Duodenal mucosa (tissue), 2 donors: ENCODE measurements at regions not wholly inside any gene's neighbourhood (a gene's known extent, or its start where the extent isn't known, plus 50 kb on each side); places are given as distances from the start of the nearest gene placed in this dataset.
"Not testable (repeated sequence)": the region's sequence is repeated elsewhere in the genome, so short reads cannot be mapped to it uniquely, and the experiment has no call there.

ENCODE experiments used
- H3K27ac ChIP-seq: one replicate; pipeline ENCODE4 v1.7.0; 2013; ENCODE audit warnings: low read depth, low read length
- H3K27me3 ChIP-seq, 2 donors: one replicate each; pipeline ENCODE4 v1.7.0; 2013; ENCODE audit warnings: low read length in 2 of 2, control low read depth in 1 of 2; ENCODE audit not compliant: insufficient read depth in 2 of 2, control insufficient read depth in 1 of 2
- H3K36me3 ChIP-seq, 2 donors: one replicate each; pipeline ENCODE4 v1.7.0; 2013; ENCODE audit warnings: low read length in 2 of 2, control low read depth in 1 of 2; ENCODE audit not compliant: insufficient read depth in 2 of 2, control insufficient read depth in 1 of 2
- H3K4me1 ChIP-seq, 2 donors: one replicate each; pipeline ENCODE4 v1.7.0; 2013; ENCODE audit warnings: low read length in 2 of 2, control low read depth in 1 of 2; ENCODE audit not compliant: insufficient read depth in 2 of 2, control insufficient read depth in 1 of 2
- H3K4me3 ChIP-seq, 2 donors: one replicate each; pipeline ENCODE4 v1.7.0; 2013; ENCODE audit warnings: low read length in 2 of 2, low read depth in 1 of 2
- H3K9ac ChIP-seq, 2 donors: one replicate each; pipeline ENCODE4 v1.7.0; 2013; ENCODE audit warnings: low read length in 2 of 2, low read depth in 1 of 2
- H3K9me3 ChIP-seq, 2 donors: one replicate each; pipeline ENCODE4 v1.7.0; 2013; ENCODE audit warnings: low read length in 2 of 2, control low read depth in 1 of 2; ENCODE audit not compliant: control insufficient read depth in 1 of 2

DNA sequence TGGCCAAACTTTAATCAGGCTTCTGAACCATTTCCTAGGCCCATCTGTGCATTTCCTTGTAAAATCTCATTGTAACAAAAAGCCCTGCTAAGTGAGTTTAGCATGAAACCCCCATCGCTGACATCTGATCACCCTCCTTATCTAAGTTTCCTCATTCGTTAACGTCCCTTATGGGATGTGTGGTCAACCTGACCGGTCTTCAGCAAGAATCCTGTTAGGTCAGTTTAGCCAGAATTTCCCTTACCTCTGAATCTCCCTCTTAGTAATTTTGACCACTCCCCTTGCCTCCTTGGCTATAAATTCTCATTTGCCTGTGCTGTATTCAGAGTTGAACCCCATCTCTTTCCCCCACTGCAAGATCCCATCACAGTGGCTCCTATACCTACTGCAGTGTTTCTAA lies 239.3 kb downstream of the RMST start:
- no peaks in the 10 kb centered on the region for H3K9me3 ChIP-seq
- H3K27me3 ChIP-seq, result no peaks in the 10 kb centered on the region

GRCh38 chr12:97711392-97711791 lies 248.8 kb downstream of the RMST start:
- H3K27me3 ChIP-seq, result no peaks in the 10 kb centered on the region
- H3K4me1 ChIP-seq, result peaks cover 0 to 21% of the 10 kb centered on the region in 2 donors
- H3K9me3 ChIP-seq, result no peaks in the 10 kb centered on the region
- no peaks in the 10 kb centered on the region for H3K36me3 ChIP-seq
- H3K9ac ChIP-seq, result no peak overlapping the region
- no peak overlapping the region for H3K4me3 ChIP-seq
- no peak overlapping the region for H3K27ac ChIP-seq

More for the DNA sequence above, 239.3 kb downstream of the RMST start:
- Histone ChIP-seq H3K4me3 (no peak overlapping the region), H3K4me1 (no peaks in the 10 kb centered on the region), H3K9ac (no peak overlapping the region), H3K36me3 (no peaks in the 10 kb centered on the region), H3K27ac (no peak overlapping the region)

DNA sequence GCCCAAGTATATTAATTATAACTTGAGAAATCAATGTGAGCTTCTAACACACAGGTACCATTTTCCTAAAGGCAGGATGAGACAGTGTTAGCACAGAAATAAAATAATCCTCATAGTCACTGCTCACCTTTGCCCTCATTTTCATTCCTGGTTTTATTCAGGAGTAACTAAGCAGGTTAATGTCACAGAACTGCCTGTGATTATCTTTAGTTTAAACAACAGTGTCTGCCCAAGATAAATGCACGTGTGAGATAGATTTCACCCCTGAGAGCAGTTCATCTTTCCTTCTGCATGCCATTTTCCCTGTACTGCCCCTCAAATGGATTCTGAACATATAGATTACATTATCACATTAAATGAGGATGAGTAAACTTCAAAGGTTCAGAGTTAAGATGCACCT lies 250.7 kb downstream of the RMST start:
- H3K36me3 ChIP-seq, result no peaks in the 10 kb centered on the region
- H3K4me3 ChIP-seq, result no peak overlapping the region
- H3K9me3 ChIP-seq, result no peaks in the 10 kb centered on the region
- H3K27me3 ChIP-seq, result no peaks in the 10 kb centered on the region
- H3K27ac ChIP-seq, result no peak overlapping the region
- no peak overlapping the region for H3K9ac ChIP-seq
- H3K4me1 ChIP-seq, result peaks cover 0 to 21% of the 10 kb centered on the region in 2 donors

- Histone ChIP-seq H3K27ac (no peak overlapping the region), H3K36me3 (no peaks in the 10 kb centered on the region), H3K27me3 (no peaks in the 10 kb centered on the region), H3K4me1 (peaks cover 0 to 21% of the 10 kb centered on the region in 2 donors), H3K9ac (no peak overlapping the region), H3K4me3 (no peak overlapping the region), H3K9me3 (no peaks in the 10 kb centered on the region)
Observed at GRCh38 chr12:97714107-97714563, 251.5 kb downstream of the RMST start.

DNA sequence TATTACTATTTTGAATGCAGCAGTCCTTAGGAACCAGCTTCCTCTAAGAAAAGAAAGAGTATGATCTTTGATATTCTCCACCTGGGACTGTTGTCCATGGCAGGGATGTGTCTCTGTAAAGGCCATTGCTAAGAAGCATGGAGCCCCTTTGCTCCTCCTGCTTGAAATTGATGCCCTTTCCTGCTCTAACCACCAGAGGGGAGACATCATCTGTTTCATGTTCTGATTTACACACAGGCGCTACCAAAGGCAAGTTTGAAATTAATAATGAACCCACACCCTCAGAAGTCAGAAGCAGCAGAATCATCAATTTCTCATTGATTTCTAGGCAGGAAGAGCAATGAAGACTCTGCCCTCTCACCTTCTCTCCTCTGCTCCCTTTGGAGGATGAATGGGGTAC lies 253.8 kb downstream of the RMST start:
- Histone ChIP-seq H3K4me3 (no peak overlapping the region), H3K9me3 (no peaks in the 10 kb centered on the region)

GRCh38 chr12:97723801-97724200 lies 261.2 kb downstream of the RMST start:
- not testable (repeated sequence) for H3K27ac ChIP-seq, H3K9me3 ChIP-seq, H3K27me3 ChIP-seq, H3K9ac ChIP-seq, H3K36me3 ChIP-seq, H3K4me1 ChIP-seq, H3K4me3 ChIP-seq

More for the DNA sequence above, 253.8 kb downstream of the RMST start:
- Histone ChIP-seq H3K4me1 (peaks cover 0 to 21% of the 10 kb centered on the region in 2 donors), H3K27me3 (no peaks in the 10 kb centered on the region), H3K9ac (no peak overlapping the region), H3K36me3 (no peaks in the 10 kb centered on the region), H3K27ac (no peak overlapping the region)

DNA sequence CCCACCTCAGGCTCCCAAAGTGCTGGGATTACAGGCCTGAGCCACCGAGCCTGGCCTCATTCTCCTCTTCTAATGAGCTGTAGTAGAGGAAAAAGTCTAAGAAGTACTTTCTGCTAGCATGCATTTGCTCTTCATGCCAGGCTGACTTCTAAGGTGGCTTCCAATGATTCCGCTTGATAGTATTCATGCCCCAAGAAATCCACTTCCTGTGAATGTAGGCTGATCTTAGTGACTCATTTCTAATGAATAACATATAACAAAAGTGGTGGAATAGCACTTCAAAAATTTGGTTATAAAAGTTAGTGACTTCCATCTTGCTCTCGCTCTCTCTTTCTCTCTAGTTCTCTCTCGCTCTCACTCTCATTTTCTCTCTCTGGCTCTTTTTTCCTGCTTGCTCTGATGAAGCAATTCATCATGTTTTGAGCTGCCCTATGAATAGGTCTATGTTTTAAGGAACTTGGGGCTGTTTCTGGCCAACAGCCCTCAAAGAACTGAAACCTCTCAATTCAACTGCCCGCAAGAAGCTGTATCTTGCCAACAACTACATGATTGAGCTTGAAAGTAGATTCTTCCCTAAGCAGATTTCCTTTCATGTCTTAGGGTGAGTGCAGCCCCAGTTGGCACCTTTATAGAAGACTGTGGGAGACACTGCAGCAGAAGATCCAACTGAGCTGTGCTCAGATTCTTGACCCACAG lies 282.9 kb downstream of the RMST start:
- Histone ChIP-seq H3K9ac (no peak overlapping the region), H3K27ac (no peak overlapping the region), H3K36me3 (no peaks in the 10 kb centered on the region), H3K9me3 (no peaks in the 10 kb centered on the region), H3K4me1 (peaks cover 0 to 10% of the 10 kb centered on the region in 2 donors), H3K27me3 (no peaks in the 10 kb centered on the region), H3K4me3 (no peak overlapping the region)

- no peaks in the 10 kb centered on the region for H3K27me3 ChIP-seq
- no peak overlapping the region for H3K4me3 ChIP-seq
- H3K9ac ChIP-seq, result no peak overlapping the region
- H3K36me3 ChIP-seq, result no peaks in the 10 kb centered on the region
- H3K9me3 ChIP-seq, result no peaks in the 10 kb centered on the region
- H3K27ac ChIP-seq, result no peak overlapping the region
- peaks cover 0 to 10% of the 10 kb centered on the region in 2 donors for H3K4me1 ChIP-seq
Observed at GRCh38 chr12:97748298-97748697, 285.7 kb downstream of the RMST start.

DNA sequence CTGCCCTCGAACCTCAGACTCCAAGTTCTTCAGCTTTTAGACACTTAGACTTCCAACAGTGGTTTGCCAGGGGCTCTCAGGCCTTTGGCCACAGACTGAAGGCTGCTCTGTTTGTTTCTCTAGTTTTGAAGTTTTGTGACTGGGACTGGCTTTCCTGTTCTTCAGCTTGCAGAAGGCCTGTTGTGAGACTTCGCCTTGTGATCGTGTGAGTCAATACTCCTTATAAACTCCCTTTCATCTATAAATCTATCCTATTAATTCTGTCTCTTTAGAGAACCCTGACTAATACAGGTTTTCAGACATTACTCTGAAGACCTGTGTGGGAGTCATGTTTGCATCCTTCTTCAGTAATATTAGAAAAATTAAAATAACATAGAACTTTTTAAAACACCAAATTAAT lies 289.1 kb downstream of the RMST start:
- no peaks in the 10 kb centered on the region for H3K27me3 ChIP-seq
- H3K4me1 ChIP-seq, result peaks cover 0 to 10% of the 10 kb centered on the region in 2 donors
- no peak overlapping the region for H3K9ac ChIP-seq
- no peaks in the 10 kb centered on the region for H3K9me3 ChIP-seq
- no peak overlapping the region for H3K27ac ChIP-seq
- H3K4me3 ChIP-seq, result no peak overlapping the region
- H3K36me3 ChIP-seq, result no peaks in the 10 kb centered on the region

DNA sequence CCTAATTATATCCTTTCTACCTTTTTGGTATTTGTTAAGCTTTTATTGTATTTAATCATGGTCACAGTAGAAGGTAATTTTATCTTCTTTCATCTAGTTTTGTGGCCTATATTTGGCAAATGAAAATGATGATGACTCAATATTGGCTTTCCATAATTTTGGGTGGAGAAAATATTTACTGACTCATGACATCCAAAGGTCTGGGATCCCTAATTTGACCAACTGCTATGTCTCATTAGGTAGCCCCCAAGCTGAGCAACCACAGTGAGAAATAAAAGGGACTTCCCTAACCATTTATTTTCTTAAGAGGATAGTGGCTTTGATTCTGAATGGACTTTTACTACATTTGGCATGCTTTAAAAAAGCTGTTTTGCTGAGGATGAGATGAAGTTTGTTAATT lies 289.5 kb downstream of the RMST start:
- Histone ChIP-seq H3K4me1 (peaks cover 0 to 10% of the 10 kb centered on the region in 2 donors), H3K27me3 (no peaks in the 10 kb centered on the region), H3K9ac (no peak overlapping the region), H3K9me3 (no peaks in the 10 kb centered on the region), H3K4me3 (no peak overlapping the region), H3K27ac (no peak overlapping the region), H3K36me3 (no peaks in the 10 kb centered on the region)
